ENCODE measurements at regions not wholly inside any gene's neighbourhood (a gene's known extent, or its start where the extent isn't known, plus 50 kb on each side); places are given as distances from the start of the nearest gene placed in this dataset.

- no peaks in the 10 kb centered on the region for H3K27me3 ChIP-seq (ENCODE audit: control insufficient read depth, insufficient read depth, low read length)
- H3K36me3 ChIP-seq (ENCODE audit: control insufficient read depth, insufficient read depth, low read length) = no peaks in the 10 kb centered on the region
- no peaks in the 10 kb centered on the region for H3K4me1 ChIP-seq (ENCODE audit: control insufficient read depth, insufficient read depth, low read length)
- H3K4me3 ChIP-seq (ENCODE audit: low read length) = no peak overlapping the region
- no CpG with 5 or more reads among the region's 1 CpG for WGBS (ENCODE audit: insufficient coverage, insufficient read length)
- H3K27ac ChIP-seq (ENCODE audit: low read length) = no peak overlapping the region
- no peaks in the 10 kb centered on the region for H3K9me3 ChIP-seq (ENCODE audit: control insufficient read depth, insufficient read depth, low read length)
- no peak for DNase-seq (ENCODE audit: low read depth, low spot score)
Measured at GRCh38 chr7:19623676-19624075, 85.2 kb downstream of the POLR1F start.

GRCh38 chr7:19621740-19622139, 87.1 kb downstream of the POLR1F start:
- H3K27ac ChIP-seq (ENCODE audit: low read length) = no peak overlapping the region
- WGBS (ENCODE audit: insufficient coverage, insufficient read length) = no CpG with 5 or more reads among the region's 2 CpGs
- no peak for DNase-seq (ENCODE audit: low read depth, low spot score)

GRCh38 chr7:19620470-19620869, 88.4 kb downstream of the POLR1F start:
- Histone ChIP-seq H3K27ac (ENCODE audit: low read length) (no peak overlapping the region), H3K4me1 (ENCODE audit: control insufficient read depth, insufficient read depth, low read length) (no peaks in the 10 kb centered on the region), H3K4me3 (ENCODE audit: low read length) (no peak overlapping the region), H3K9me3 (ENCODE audit: control insufficient read depth, insufficient read depth, low read length) (no peaks in the 10 kb centered on the region), H3K36me3 (ENCODE audit: control insufficient read depth, insufficient read depth, low read length) (no peaks in the 10 kb centered on the region), H3K27me3 (ENCODE audit: control insufficient read depth, insufficient read depth, low read length) (no peaks in the 10 kb centered on the region)
- no peak for DNase-seq (ENCODE audit: low read depth, low spot score)
- no CpG with 5 or more reads among the region's 2 CpGs for WGBS (ENCODE audit: insufficient coverage, insufficient read length)

More at GRCh38 chr7:19621740-19622139, 87.1 kb downstream of the POLR1F start:
- Histone ChIP-seq H3K27me3 (ENCODE audit: control insufficient read depth, insufficient read depth, low read length) (no peaks in the 10 kb centered on the region), H3K4me3 (ENCODE audit: low read length) (no peak overlapping the region), H3K4me1 (ENCODE audit: control insufficient read depth, insufficient read depth, low read length) (no peaks in the 10 kb centered on the region), H3K9me3 (ENCODE audit: control insufficient read depth, insufficient read depth, low read length) (no peaks in the 10 kb centered on the region), H3K36me3 (ENCODE audit: control insufficient read depth, insufficient read depth, low read length) (no peaks in the 10 kb centered on the region)

DNA sequence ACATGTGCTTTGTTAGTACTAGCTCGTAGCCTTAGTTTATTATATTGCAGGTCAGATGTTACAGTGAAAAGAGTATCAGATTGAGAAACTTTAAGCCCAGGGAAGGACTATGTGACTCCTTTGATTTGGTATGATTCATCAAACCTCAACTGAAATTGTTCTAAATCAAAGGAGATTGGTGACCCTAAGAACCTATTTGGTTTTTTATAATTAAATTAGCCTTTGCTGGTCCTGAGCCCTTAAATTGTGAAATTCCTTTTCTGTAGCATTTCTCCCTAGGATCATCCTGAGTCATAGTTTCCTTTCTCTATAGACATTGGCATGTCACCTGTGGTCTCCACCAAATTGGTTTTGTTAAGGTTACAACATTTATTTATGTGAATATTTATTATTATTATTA, 89.7 kb downstream of the POLR1F start:
- H3K4me3 ChIP-seq (ENCODE audit: low read length) = no peak overlapping the region
- no CpG with 5 or more reads among the region's 1 CpG for WGBS (ENCODE audit: insufficient coverage, insufficient read length)
- no peaks in the 10 kb centered on the region for H3K36me3 ChIP-seq (ENCODE audit: control insufficient read depth, insufficient read depth, low read length)
- no peaks in the 10 kb centered on the region for H3K4me1 ChIP-seq (ENCODE audit: control insufficient read depth, insufficient read depth, low read length)
- no peaks in the 10 kb centered on the region for H3K9me3 ChIP-seq (ENCODE audit: control insufficient read depth, insufficient read depth, low read length)
- no peak for DNase-seq (ENCODE audit: low read depth, low spot score)
- no peaks in the 10 kb centered on the region for H3K27me3 ChIP-seq (ENCODE audit: control insufficient read depth, insufficient read depth, low read length)
- no peak overlapping the region for H3K27ac ChIP-seq (ENCODE audit: low read length)

GRCh38 chr7:19617901-19618300, 90.9 kb downstream of the POLR1F start:
- WGBS (ENCODE audit: insufficient coverage, insufficient read length) = no CpG with 5 or more reads among the region's 2 CpGs
- Histone ChIP-seq H3K9me3 (ENCODE audit: control insufficient read depth, insufficient read depth, low read length) (no peaks in the 10 kb centered on the region), H3K4me1 (ENCODE audit: control insufficient read depth, insufficient read depth, low read length) (no peaks in the 10 kb centered on the region), H3K27ac (ENCODE audit: low read length) (no peak overlapping the region), H3K4me3 (ENCODE audit: low read length) (no peak overlapping the region), H3K36me3 (ENCODE audit: control insufficient read depth, insufficient read depth, low read length) (no peaks in the 10 kb centered on the region), H3K27me3 (ENCODE audit: control insufficient read depth, insufficient read depth, low read length) (no peaks in the 10 kb centered on the region)
- DNase-seq (ENCODE audit: low read depth, low spot score) = no peak

GRCh38 chr7:19610194-19610943, 98.5 kb downstream of the POLR1F start:
- H3K36me3 ChIP-seq (ENCODE audit: control insufficient read depth, insufficient read depth, low read length) = no peaks in the 10 kb centered on the region
- DNase-seq (ENCODE audit: low read depth, low spot score) = no peak
- no peaks in the 10 kb centered on the region for H3K4me1 ChIP-seq (ENCODE audit: control insufficient read depth, insufficient read depth, low read length)
- H3K4me3 ChIP-seq (ENCODE audit: low read length) = no peak overlapping the region
- H3K27ac ChIP-seq (ENCODE audit: low read length) = no peak overlapping the region
- no peaks in the 10 kb centered on the region for H3K27me3 ChIP-seq (ENCODE audit: control insufficient read depth, insufficient read depth, low read length)
- no peaks in the 10 kb centered on the region for H3K9me3 ChIP-seq (ENCODE audit: control insufficient read depth, insufficient read depth, low read length)

- H3K4me3 ChIP-seq (ENCODE audit: low read length) = no peak overlapping the region
- no CpG with 5 or more reads among the region's 3 CpGs for WGBS (ENCODE audit: insufficient coverage, insufficient read length)
Measured at GRCh38 chr7:19589446-19589845, 119.4 kb downstream of the POLR1F start.

DNA sequence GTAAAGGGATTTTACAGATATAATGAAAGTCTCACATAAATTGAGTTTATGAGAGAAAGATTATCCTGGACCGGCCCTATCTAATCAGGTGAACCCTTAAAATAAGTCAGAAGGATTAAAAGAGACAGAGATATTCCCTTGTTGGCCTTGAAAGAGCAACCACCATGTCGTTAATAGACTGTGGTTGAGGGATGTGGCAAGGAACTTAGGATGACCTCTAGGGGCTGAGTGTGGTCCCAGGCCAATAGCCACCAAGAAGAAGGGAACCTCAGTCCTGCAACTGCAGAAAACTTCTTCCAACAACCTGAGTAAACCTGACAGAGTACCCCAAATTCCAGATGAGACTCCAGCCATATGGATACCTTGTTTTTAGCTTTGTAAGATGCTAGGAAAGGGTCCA, 121.5 kb downstream of the POLR1F start:
- Histone ChIP-seq H3K4me1 (ENCODE audit: control insufficient read depth, insufficient read depth, low read length) (no peaks in the 10 kb centered on the region), H3K27me3 (ENCODE audit: control insufficient read depth, insufficient read depth, low read length) (no peaks in the 10 kb centered on the region), H3K9me3 (ENCODE audit: control insufficient read depth, insufficient read depth, low read length) (no peaks in the 10 kb centered on the region), H3K36me3 (ENCODE audit: control insufficient read depth, insufficient read depth, low read length) (no peaks in the 10 kb centered on the region), H3K4me3 (ENCODE audit: low read length) (no peak overlapping the region), H3K27ac (ENCODE audit: low read length) (no peak overlapping the region)
- WGBS (ENCODE audit: insufficient coverage, insufficient read length) = no CpG with 5 or more reads among the region's 2 CpGs
- peak; percentile 7 for DNase-seq (ENCODE audit: low read depth, low spot score)

More at GRCh38 chr7:19589446-19589845, 119.4 kb downstream of the POLR1F start:
- no peaks in the 10 kb centered on the region for H3K27me3 ChIP-seq (ENCODE audit: control insufficient read depth, insufficient read depth, low read length)
- DNase-seq (ENCODE audit: low read depth, low spot score) = no peak
- no peaks in the 10 kb centered on the region for H3K4me1 ChIP-seq (ENCODE audit: control insufficient read depth, insufficient read depth, low read length)
- H3K9me3 ChIP-seq (ENCODE audit: control insufficient read depth, insufficient read depth, low read length) = no peaks in the 10 kb centered on the region
- no peak overlapping the region for H3K27ac ChIP-seq (ENCODE audit: low read length)
- no peaks in the 10 kb centered on the region for H3K36me3 ChIP-seq (ENCODE audit: control insufficient read depth, insufficient read depth, low read length)

- WGBS (ENCODE audit: insufficient coverage, insufficient read length) = no CpG with 5 or more reads among the region's 2 CpGs
- H3K9me3 ChIP-seq (ENCODE audit: control insufficient read depth, insufficient read depth, low read length) = no peaks in the 10 kb centered on the region
- H3K36me3 ChIP-seq (ENCODE audit: control insufficient read depth, insufficient read depth, low read length) = no peaks in the 10 kb centered on the region
- H3K4me1 ChIP-seq (ENCODE audit: control insufficient read depth, insufficient read depth, low read length) = no peaks in the 10 kb centered on the region
- H3K27ac ChIP-seq (ENCODE audit: low read length) = no peak overlapping the region
- H3K27me3 ChIP-seq (ENCODE audit: control insufficient read depth, insufficient read depth, low read length) = no peaks in the 10 kb centered on the region
- no peak for DNase-seq (ENCODE audit: low read depth, low spot score)
- H3K4me3 ChIP-seq (ENCODE audit: low read length) = no peak overlapping the region
Measured at GRCh38 chr7:19585761-19586160, 123.1 kb downstream of the POLR1F start.

- WGBS (ENCODE audit: insufficient coverage, insufficient read length) = no CpG with 5 or more reads among the region's 2 CpGs
- no peak overlapping the region for H3K27ac ChIP-seq (ENCODE audit: low read length)
- no peaks in the 10 kb centered on the region for H3K36me3 ChIP-seq (ENCODE audit: control insufficient read depth, insufficient read depth, low read length)
- no peaks in the 10 kb centered on the region for H3K27me3 ChIP-seq (ENCODE audit: control insufficient read depth, insufficient read depth, low read length)
- H3K9me3 ChIP-seq (ENCODE audit: control insufficient read depth, insufficient read depth, low read length) = no peaks in the 10 kb centered on the region
- H3K4me3 ChIP-seq (ENCODE audit: low read length) = no peak overlapping the region
- DNase-seq (ENCODE audit: low read depth, low spot score) = no peak
- no peaks in the 10 kb centered on the region for H3K4me1 ChIP-seq (ENCODE audit: control insufficient read depth, insufficient read depth, low read length)
Measured at GRCh38 chr7:19575909-19576557, 132.8 kb downstream of the POLR1F start.

DNA sequence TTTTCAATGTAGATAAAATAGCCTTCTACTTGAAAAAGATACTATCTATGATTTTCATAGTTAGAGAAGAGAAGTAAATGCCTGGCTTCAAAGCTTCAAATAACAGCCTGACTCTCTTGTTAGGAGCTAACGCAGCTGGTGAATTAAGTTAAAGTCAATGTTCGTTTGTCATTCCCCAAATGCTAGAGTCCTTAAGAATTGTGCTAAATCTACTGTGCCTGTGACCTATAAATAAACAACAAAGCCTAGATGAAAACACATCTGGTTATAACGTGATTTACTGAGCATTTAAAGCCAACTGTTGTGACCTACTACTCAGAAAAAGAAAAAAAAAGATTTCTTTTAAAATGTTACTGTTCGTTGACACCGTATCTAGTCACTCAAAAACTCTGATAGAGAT, 134.7 kb downstream of the POLR1F start:
- H3K9me3 ChIP-seq (ENCODE audit: control insufficient read depth, insufficient read depth, low read length) = no peaks in the 10 kb centered on the region
- H3K4me3 ChIP-seq (ENCODE audit: low read length) = no peak overlapping the region
- H3K27me3 ChIP-seq (ENCODE audit: control insufficient read depth, insufficient read depth, low read length) = no peaks in the 10 kb centered on the region
- H3K36me3 ChIP-seq (ENCODE audit: control insufficient read depth, insufficient read depth, low read length) = no peaks in the 10 kb centered on the region
- H3K27ac ChIP-seq (ENCODE audit: low read length) = no peak overlapping the region
- no peaks in the 10 kb centered on the region for H3K4me1 ChIP-seq (ENCODE audit: control insufficient read depth, insufficient read depth, low read length)
- WGBS (ENCODE audit: insufficient coverage, insufficient read length) = no CpG with 5 or more reads among the region's 5 CpGs
- no peak for DNase-seq (ENCODE audit: low read depth, low spot score)

Measured in iPS DF 6.9 (cell line).